ENCODE measurements at regions not wholly inside any gene's neighbourhood (a gene's known extent, or its start where the extent isn't known, plus 50 kb on each side); places are given as distances from the start of the nearest gene placed in this dataset.

DNA sequence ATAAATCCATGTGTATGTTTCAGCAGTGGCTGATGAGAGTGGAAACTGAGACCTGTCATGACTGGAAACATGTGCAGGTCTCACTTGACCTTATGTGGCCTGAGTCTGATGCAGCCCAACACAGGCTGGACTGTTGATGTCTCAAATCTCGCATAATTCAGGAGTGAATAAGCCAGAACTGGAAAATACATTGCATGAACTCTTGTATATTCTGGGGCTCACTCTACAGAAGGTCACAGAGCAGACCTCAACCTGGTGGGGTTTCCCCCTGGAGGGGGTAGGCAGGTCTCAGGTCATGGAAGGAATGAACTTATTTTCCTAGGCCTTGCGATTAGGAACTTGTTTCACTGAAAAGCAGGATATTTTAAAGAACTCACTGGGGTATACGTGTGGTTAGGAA lies 146.3 kb upstream of the THUMPD2 start:
- Histone ChIP-seq H3K9ac (ENCODE audit: insufficient read depth, low read depth, low read length) (no peak overlapping the region), H3K79me2 (ENCODE audit: insufficient read depth, low read length) (no peaks in the 10 kb centered on the region), H3K36me3 (replicated peaks in 1 of 2; ENCODE audit: control insufficient read depth in 1 of 2, insufficient read depth in 2 of 2, low read length in 2 of 2) (no peaks in the 10 kb centered on the region), H3K27me3 (ENCODE audit: control insufficient read depth in 1 of 2, insufficient read depth in 2 of 2, low read length in 2 of 2) (no peaks in the 10 kb centered on the region), H2AFZ (ENCODE audit: low read length) (no peak overlapping the region), H3K9me3 (ENCODE audit: low read length) (no peaks in the 10 kb centered on the region), H3K27ac (ENCODE audit: extremely low read length, insufficient read depth, low read length) (no peak overlapping the region), H4K20me1 (ENCODE audit: insufficient read depth, low read length) (no peaks in the 10 kb centered on the region), H3K4me2 (ENCODE audit: low read depth, low read length) (no peak overlapping the region), H3K4me3 (replicated peaks in 1 of 3; ENCODE audit: insufficient read depth in 1 of 3, low read depth in 2 of 3, low read length in 3 of 3) (no peak overlapping the region), H3K4me1 (ENCODE audit: insufficient read depth, low read length) (no peaks in the 10 kb centered on the region)
- no peak for ATAC-seq
- intact Hi-C loops (cut with micrococcal nuclease; ENCODE audit: unreplicated experiment), result no loop called here
- no peak for DNase-seq (ENCODE audit: low spot score)
- in situ Hi-C loops (cut with HindIII; ENCODE audit: extremely low pct_ligation_motif_present, low pct_unique_long_range_greater_than_20kb), result no loop called here
- POLR2A ChIA-PET, result no interaction called here
- CTCF ChIA-PET (ENCODE audit: low intra/inter-chr PET ratio, low total read pairs), result no interaction called here
- TF ChIP-seq ATAD3A (CRISPR knock-in tag; IDR thresholded peaks at IDR 0.05), result no peak
- no peak for TF ChIP-seq SRSF4 (IDR thresholded peaks at IDR 0.05; ENCODE audit: low read depth, low read length, poor library complexity, severe bottlenecking)
- TF ChIP-seq, protein P1, sequence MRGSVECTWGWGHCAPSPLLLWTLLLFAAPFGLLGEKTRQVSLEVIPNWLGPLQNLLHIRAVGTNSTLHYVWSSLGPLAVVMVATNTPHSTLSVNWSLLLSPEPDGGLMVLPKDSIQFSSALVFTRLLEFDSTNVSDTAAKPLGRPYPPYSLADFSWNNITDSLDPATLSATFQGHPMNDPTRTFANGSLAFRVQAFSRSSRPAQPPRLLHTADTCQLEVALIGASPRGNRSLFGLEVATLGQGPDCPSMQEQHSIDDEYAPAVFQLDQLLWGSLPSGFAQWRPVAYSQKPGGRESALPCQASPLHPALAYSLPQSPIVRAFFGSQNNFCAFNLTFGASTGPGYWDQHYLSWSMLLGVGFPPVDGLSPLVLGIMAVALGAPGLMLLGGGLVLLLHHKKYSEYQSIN (CRISPR knock-in tag; IDR thresholded peaks at IDR 0.05; ENCODE audit: borderline replicate concordance), result no peak
- TF ChIP-seq IKZF4 (CRISPR knock-in tag; IDR thresholded peaks at IDR 0.05; ENCODE audit: borderline replicate concordance, low read depth, not compliant biosample characterization), result no peak
- TF ChIP-seq, protein P2, sequence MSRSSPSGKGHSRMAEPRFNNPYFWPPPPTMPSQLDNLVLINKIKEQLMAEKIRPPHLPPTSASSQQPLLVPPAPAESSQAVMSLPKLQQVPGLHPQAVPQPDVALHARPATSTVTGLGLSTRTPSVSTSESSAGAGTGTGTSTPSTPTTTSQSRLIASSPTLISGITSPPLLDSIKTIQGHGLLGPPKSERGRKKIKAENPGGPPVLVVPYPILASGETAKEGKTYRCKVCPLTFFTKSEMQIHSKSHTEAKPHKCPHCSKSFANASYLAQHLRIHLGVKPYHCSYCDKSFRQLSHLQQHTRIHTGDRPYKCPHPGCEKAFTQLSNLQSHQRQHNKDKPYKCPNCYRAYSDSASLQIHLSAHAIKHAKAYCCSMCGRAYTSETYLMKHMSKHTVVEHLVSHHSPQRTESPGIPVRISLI (CRISPR knock-in tag; IDR thresholded peaks at IDR 0.05; ENCODE audit: borderline replicate concordance), result no peak
- TF ChIP-seq, protein P3, sequence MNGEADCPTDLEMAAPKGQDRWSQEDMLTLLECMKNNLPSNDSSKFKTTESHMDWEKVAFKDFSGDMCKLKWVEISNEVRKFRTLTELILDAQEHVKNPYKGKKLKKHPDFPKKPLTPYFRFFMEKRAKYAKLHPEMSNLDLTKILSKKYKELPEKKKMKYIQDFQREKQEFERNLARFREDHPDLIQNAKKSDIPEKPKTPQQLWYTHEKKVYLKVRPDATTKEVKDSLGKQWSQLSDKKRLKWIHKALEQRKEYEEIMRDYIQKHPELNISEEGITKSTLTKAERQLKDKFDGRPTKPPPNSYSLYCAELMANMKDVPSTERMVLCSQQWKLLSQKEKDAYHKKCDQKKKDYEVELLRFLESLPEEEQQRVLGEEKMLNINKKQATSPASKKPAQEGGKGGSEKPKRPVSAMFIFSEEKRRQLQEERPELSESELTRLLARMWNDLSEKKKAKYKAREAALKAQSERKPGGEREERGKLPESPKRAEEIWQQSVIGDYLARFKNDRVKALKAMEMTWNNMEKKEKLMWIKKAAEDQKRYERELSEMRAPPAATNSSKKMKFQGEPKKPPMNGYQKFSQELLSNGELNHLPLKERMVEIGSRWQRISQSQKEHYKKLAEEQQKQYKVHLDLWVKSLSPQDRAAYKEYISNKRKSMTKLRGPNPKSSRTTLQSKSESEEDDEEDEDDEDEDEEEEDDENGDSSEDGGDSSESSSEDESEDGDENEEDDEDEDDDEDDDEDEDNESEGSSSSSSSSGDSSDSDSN (CRISPR knock-in tag; IDR thresholded peaks at IDR 0.05), result no peak
- TF ChIP-seq KAT2B (IDR thresholded peaks at IDR 0.05; ENCODE audit: borderline replicate concordance, low read depth, low read length), result no peak
- no peak for TF ChIP-seq HOXA7 (CRISPR knock-in tag; IDR thresholded peaks at IDR 0.05)
- TF ChIP-seq TEAD3 (CRISPR knock-in tag; optimal IDR thresholded peaks at IDR 0.05; ENCODE audit: borderline replicate concordance), result no peak
- no peak for TF ChIP-seq HDAC1 (CRISPR knock-in tag; IDR thresholded peaks at IDR 0.05)
- no peak for TF ChIP-seq ZBTB7A (CRISPR knock-in tag; IDR thresholded peaks at IDR 0.05)
- no peak for TF ChIP-seq HOXA5 (CRISPR knock-in tag; IDR thresholded peaks at IDR 0.05)
- TF ChIP-seq, protein P4, sequence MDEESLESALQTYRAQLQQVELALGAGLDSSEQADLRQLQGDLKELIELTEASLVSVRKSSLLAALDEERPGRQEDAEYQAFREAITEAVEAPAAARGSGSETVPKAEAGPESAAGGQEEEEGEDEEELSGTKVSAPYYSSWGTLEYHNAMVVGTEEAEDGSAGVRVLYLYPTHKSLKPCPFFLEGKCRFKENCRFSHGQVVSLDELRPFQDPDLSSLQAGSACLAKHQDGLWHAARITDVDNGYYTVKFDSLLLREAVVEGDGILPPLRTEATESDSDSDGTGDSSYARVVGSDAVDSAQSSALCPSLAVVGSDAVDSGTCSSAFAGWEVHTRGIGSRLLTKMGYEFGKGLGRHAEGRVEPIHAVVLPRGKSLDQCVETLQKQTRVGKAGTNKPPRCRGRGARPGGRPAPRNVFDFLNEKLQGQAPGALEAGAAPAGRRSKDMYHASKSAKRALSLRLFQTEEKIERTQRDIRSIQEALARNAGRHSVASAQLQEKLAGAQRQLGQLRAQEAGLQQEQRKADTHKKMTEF (CRISPR knock-in tag; IDR thresholded peaks at IDR 0.05), result no peak
- TF ChIP-seq, protein P5, sequence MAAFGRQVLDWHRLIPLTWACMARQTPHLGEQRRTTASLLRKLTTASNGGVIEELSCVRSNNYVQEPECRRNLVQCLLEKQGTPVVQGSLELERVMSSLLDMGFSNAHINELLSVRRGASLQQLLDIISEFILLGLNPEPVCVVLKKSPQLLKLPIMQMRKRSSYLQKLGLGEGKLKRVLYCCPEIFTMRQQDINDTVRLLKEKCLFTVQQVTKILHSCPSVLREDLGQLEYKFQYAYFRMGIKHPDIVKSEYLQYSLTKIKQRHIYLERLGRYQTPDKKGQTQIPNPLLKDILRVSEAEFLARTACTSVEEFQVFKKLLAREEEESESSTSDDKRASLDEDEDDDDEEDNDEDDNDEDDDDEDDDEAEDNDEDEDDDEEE (CRISPR knock-in tag; IDR thresholded peaks at IDR 0.05), result no peak
- TF ChIP-seq ZNF703 (CRISPR knock-in tag; IDR thresholded peaks at IDR 0.05; ENCODE audit: borderline replicate concordance), result no peak
- TF ChIP-seq KLF6 (CRISPR knock-in tag; IDR thresholded peaks at IDR 0.05), result no peak
- TF ChIP-seq, protein P6, sequence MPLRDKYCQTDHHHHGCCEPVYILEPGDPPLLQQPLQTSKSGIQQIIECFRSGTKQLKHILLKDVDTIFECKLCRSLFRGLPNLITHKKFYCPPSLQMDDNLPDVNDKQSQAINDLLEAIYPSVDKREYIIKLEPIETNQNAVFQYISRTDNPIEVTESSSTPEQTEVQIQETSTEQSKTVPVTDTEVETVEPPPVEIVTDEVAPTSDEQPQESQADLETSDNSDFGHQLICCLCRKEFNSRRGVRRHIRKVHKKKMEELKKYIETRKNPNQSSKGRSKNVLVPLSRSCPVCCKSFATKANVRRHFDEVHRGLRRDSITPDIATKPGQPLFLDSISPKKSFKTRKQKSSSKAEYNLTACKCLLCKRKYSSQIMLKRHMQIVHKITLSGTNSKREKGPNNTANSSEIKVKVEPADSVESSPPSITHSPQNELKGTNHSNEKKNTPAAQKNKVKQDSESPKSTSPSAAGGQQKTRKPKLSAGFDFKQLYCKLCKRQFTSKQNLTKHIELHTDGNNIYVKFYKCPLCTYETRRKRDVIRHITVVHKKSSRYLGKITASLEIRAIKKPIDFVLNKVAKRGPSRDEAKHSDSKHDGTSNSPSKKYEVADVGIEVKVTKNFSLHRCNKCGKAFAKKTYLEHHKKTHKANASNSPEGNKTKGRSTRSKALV (CRISPR knock-in tag; IDR thresholded peaks at IDR 0.05), result no peak
- BruUV-seq (replicated peaks), result no TSS peak
- FAIRE-seq, result no peak
- 16% methylated on average over 3 of the region's 3 CpGs for WGBS (ENCODE audit: low lambda C conversion rate)

Data from HepG2 (cell line).